SK-N-MC (cell line): ENCODE measurements at regions not wholly inside any gene's neighbourhood (a gene's known extent, or its start where the extent isn't known, plus 50 kb on each side); places are given as distances from the start of the nearest gene placed in this dataset.

ENCODE experiments used
- EZH2 ChIP-seq: fragments of 200-600 bp; sonication (generic); IDR thresholded peaks from one replicate; pipeline ENCODE4 v1.6.1; 2017; ENCODE audit warnings: antibody characterized with exemption
- POLR2AphosphoS5 ChIP-seq: IDR thresholded peaks from 2 replicates; pipeline ENCODE4 v1.6.1; 2012; ENCODE audit warnings: mild to moderate bottlenecking, low read depth, low read length, borderline replicate concordance

GRCh38 chr13:40175639-40176038 lies 490.8 kb downstream of the FOXO1 start:
- TF ChIP-seq POLR2AphosphoS5 (no peak), EZH2 (no peak)
